Tibial artery (tissue), 4 donors: ENCODE measurements at regions not wholly inside any gene's neighbourhood (a gene's known extent, or its start where the extent isn't known, plus 50 kb on each side); places are given as distances from the start of the nearest gene placed in this dataset.

Experiments used
- DNase-seq, 2 donors: peaks; one replicate each; pipeline ENCODE4 v3.0.0-alpha.2; 2019
- H3K27ac ChIP-seq, 2 donors: fragments of 200-600 bp; sonication (generic) in 1 of 2; 1 replicate in 1 of 2; 2 replicates in 1 of 2; pipeline ENCODE4 v1.5.1; 2018 to 2019; ENCODE audit warnings: mild to moderate bottlenecking in 1 of 2
- H3K27me3 ChIP-seq, 2 donors: fragments of 200-600 bp; sonication (generic) in 1 of 2; one replicate each; pipeline versions ENCODE4 v1.5.1 to v1.6.0; 2016 to 2019
- H3K36me3 ChIP-seq, 3 donors: fragments of 200-600 bp; sonication (generic) in 2 of 3; one replicate each; pipeline ENCODE4 v1.5.1; 2016 to 2019; ENCODE audit warnings: mild to moderate bottlenecking in 2 of 3
- H3K4me1 ChIP-seq, 4 donors: fragments of 200-600 bp; sonication (generic) in 2 of 4; 1 replicate in 3 of 4; 2 replicates in 1 of 4; pipeline ENCODE4 v1.5.1; 2016 to 2019
- H3K4me3 ChIP-seq, 2 donors: fragments of 200-600 bp; sonication (generic) in 1 of 2; 1 replicate in 1 of 2; 2 replicates in 1 of 2; pipeline ENCODE4 v1.5.1; 2018 to 2019; ENCODE audit warnings: mild to moderate bottlenecking in 2 of 2
- H3K9me3 ChIP-seq, 3 donors: fragments of 200-600 bp; sonication (generic) in 1 of 3; one replicate each; pipeline ENCODE4 v1.5.1; 2016 to 2019
- CTCF ChIP-seq, 2 experiments: fragments of 200-600 bp in 1 of 2; fragments of 450-650 bp in 1 of 2; IDR thresholded peaks; one replicate each; pipeline ENCODE4 v1.5.1; 2017 to 2019; ENCODE audit warnings: antibody characterized with exemption in 2 of 2, mild to moderate bottlenecking in 1 of 2, moderate library complexity in 1 of 2
- intact Hi-C: fragments of 100-400 bp; cut with DNase I; formaldehyde crosslinking; loops from one replicate; pipeline ENCODE4 v1.15.0; 2023; ENCODE audit warnings: low total_unique reads

- Histone ChIP-seq H3K27ac (no peak overlapping the region), H3K4me3 (no peak overlapping the region), H3K27me3 (no peaks in the 10 kb centered on the region), H3K9me3 (no peaks in the 10 kb centered on the region), H3K36me3 (no peaks in the 10 kb centered on the region), H3K4me1 (no peaks in the 10 kb centered on the region)
- intact Hi-C loops, result no loop called here
- no peak for DNase-seq
- no peak for TF ChIP-seq CTCF (IDR thresholded peaks at IDR 0.05)
Measured at GRCh38 chr13:76214001-76214400, 577.9 kb downstream of the LMO7 start.

- H3K4me3 ChIP-seq, result no peak overlapping the region
Measured at GRCh38 chr13:76213423-76213904, 577.3 kb downstream of the LMO7 start.

DNA sequence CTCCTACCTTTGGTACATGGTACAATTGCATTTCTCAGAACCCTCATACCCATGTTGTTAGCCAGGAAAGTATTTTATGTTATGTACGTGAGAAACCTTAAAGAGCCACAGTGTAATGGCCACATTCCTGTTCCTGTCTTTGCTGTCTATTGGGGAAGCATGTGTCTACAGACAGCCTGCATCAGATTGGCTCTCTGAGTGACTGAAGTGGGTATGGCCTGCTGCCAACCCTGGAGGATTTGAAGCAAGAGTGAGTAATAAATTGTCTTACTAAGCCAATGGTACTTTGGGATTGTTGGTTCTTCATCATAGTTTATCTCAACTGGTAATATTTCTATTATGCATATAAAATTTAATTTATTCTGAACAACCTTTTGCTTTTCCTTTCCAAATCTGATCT, 574.1 kb downstream of the LMO7 start:
- H3K4me1 ChIP-seq, result no peaks in the 10 kb centered on the region
- no peak overlapping the region for H3K27ac ChIP-seq
- no peaks in the 10 kb centered on the region for H3K27me3 ChIP-seq
- no peaks in the 10 kb centered on the region for H3K36me3 ChIP-seq
- DNase-seq, result no peak
- H3K9me3 ChIP-seq, result no peaks in the 10 kb centered on the region
- TF ChIP-seq CTCF (IDR thresholded peaks at IDR 0.05), result no peak
- H3K4me3 ChIP-seq, result no peak overlapping the region
- intact Hi-C loops, result no loop called here

More at GRCh38 chr13:76213423-76213904, 577.3 kb downstream of the LMO7 start:
- H3K4me1 ChIP-seq, result no peaks in the 10 kb centered on the region
- H3K27ac ChIP-seq, result no peak overlapping the region
- no peak for TF ChIP-seq CTCF (IDR thresholded peaks at IDR 0.05)
- no peaks in the 10 kb centered on the region for H3K27me3 ChIP-seq
- DNase-seq, result no peak
- no peaks in the 10 kb centered on the region for H3K9me3 ChIP-seq
- no peaks in the 10 kb centered on the region for H3K36me3 ChIP-seq
- intact Hi-C loops, result no loop called here

DNA sequence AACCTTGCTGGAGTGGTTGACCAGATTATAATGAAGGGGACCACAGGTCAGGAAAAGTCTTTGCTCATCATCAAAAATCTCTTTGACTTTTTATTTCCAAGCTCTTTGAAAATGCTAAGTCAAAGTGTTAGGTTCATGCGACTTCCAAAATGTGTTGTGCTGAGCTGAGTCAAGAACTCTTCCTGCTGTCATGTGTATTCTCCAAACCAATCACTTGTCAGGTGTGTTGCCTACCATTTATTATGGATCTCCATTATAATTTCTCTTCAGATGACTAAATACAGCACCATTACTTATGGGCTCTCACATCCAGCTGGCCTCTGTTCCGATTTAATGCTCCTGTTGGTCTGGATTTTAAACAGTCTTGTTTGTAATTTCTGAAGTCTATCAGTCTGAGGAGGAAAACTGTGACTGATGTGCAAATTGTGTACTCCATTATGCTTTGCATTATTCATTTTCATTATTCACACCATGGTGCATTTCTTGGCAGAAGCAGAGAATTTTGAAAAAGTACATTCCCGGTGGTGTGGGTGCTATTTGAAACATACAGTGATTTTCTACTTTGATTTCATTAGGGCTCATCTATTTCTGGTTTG, 562.5 kb downstream of the LMO7 start:
- no peak for DNase-seq
- intact Hi-C loops, result no loop called here
- H3K27ac ChIP-seq, result no peak overlapping the region
- no peaks in the 10 kb centered on the region for H3K27me3 ChIP-seq
- no peak for TF ChIP-seq CTCF (IDR thresholded peaks at IDR 0.05)
- no peaks in the 10 kb centered on the region for H3K9me3 ChIP-seq
- H3K36me3 ChIP-seq, result no peaks in the 10 kb centered on the region
- H3K4me1 ChIP-seq, result no peaks in the 10 kb centered on the region
- H3K4me3 ChIP-seq, result no peak overlapping the region

GRCh38 chr13:76189882-76190519, 553.9 kb downstream of the LMO7 start:
- DNase-seq, result no peak
- H3K27me3 ChIP-seq, result no peaks in the 10 kb centered on the region
- H3K27ac ChIP-seq, result no peak overlapping the region
- no peak for TF ChIP-seq CTCF (IDR thresholded peaks at IDR 0.05)
- H3K36me3 ChIP-seq, result no peaks in the 10 kb centered on the region
- no peak overlapping the region for H3K4me3 ChIP-seq
- no peaks in the 10 kb centered on the region for H3K9me3 ChIP-seq
- intact Hi-C loops, result no loop called here
- H3K4me1 ChIP-seq, result no peaks in the 10 kb centered on the region
